MM.1S (cell line): ENCODE measurements at regions not wholly inside any gene's neighbourhood (a gene's known extent, or its start where the extent isn't known, plus 50 kb on each side); places are given as distances from the start of the nearest gene placed in this dataset.

Experiments
- DNase-seq: peaks from one replicate; pipeline ENCODE4 v3.0.0-alpha.2; 2015
- H2AFZ ChIP-seq: fragments of 300-600 bp; sonication (generic); 2 replicates; pipeline ENCODE4 v1.6.0; 2016; ENCODE audit warnings: antibody characterized with exemption, low read length
- H3F3A ChIP-seq: fragments of 300-600 bp; sonication (generic); 2 replicates; pipeline ENCODE4 v1.6.1; 2016; ENCODE audit warnings: mild to moderate bottlenecking, antibody characterized with exemption, low read length, moderate library complexity, mixed read lengths; ENCODE audit not compliant: insufficient read depth
- H3K27ac ChIP-seq: fragments of 300-600 bp; sonication (generic); 2 replicates; pipeline ENCODE4 v1.5.1; 2016; ENCODE audit warnings: mild to moderate bottlenecking, low read length
- H3K27me3 ChIP-seq: fragments of 300-600 bp; sonication (generic); replicated peaks from 2 replicates; pipeline ENCODE4 v1.6.0; 2016; ENCODE audit warnings: low read length; ENCODE audit not compliant: insufficient read depth
- H3K36me3 ChIP-seq: fragments of 300-600 bp; sonication (generic); replicated peaks from 2 replicates; pipeline ENCODE4 v1.6.1; 2016; ENCODE audit warnings: mild to moderate bottlenecking, low read length, mixed read lengths; ENCODE audit not compliant: insufficient read depth
- H3K4me1 ChIP-seq: fragments of 300-600 bp; sonication (generic); 2 replicates; pipeline ENCODE4 v1.6.1; 2016; ENCODE audit warnings: low read length, mixed read lengths
- H3K4me2 ChIP-seq: fragments of 300-600 bp; sonication (generic); 2 replicates; pipeline ENCODE4 v1.6.0; 2016; ENCODE audit warnings: low read depth, low read length
- H3K4me3 ChIP-seq: fragments of 300-600 bp; sonication (generic); 2 replicates; pipeline ENCODE4 v1.5.1; 2016; ENCODE audit warnings: low read length, mixed read lengths
- H3K79me2 ChIP-seq: fragments of 300-600 bp; sonication (generic); 2 replicates; pipeline ENCODE4 v1.6.1; 2016; ENCODE audit warnings: mixed run types, low read length, mixed read lengths
- H3K9ac ChIP-seq: fragments of 300-600 bp; sonication (generic); 2 replicates; pipeline ENCODE4 v1.6.1; 2016; ENCODE audit warnings: low read length, mixed read lengths
- H3K9me2 ChIP-seq: fragments of 300-600 bp; sonication (generic); replicated peaks from 2 replicates; pipeline ENCODE4 v1.6.1; 2016; ENCODE audit warnings: mild to moderate bottlenecking, low read length, mixed read lengths; ENCODE audit not compliant: insufficient read depth
- H3K9me3 ChIP-seq: fragments of 300-600 bp; sonication (generic); replicated peaks from 2 replicates; pipeline ENCODE4 v1.6.1; 2016; ENCODE audit warnings: mild to moderate bottlenecking, low read length, mixed read lengths; ENCODE audit not compliant: insufficient read depth
- H4K20me1 ChIP-seq: fragments of 300-600 bp; sonication (generic); 2 replicates; pipeline ENCODE4 v1.6.1; 2016; ENCODE audit warnings: mild to moderate bottlenecking, low read length, moderate library complexity, mixed read lengths; ENCODE audit not compliant: insufficient read depth
- EZH2 ChIP-seq: fragments of 300-600 bp; sonication (generic); optimal IDR thresholded peaks from 2 replicates; pipeline ENCODE3; 2017; ENCODE audit warnings: low read depth, mild to moderate bottlenecking, antibody characterized with exemption, low read length, mixed read lengths
- EZH2phosphoT487 ChIP-seq: fragments of 300-600 bp; sonication (generic); IDR thresholded peaks from 2 replicates; pipeline ENCODE4 v1.6.1; 2018; ENCODE audit warnings: antibody characterized with exemption, low read length
- TF ChIP-seq, protein P1 (sequence below): fragments of 300-600 bp; sonication (generic); IDR thresholded peaks from 2 replicates; pipeline ENCODE4 v1.5.1; 2016; ENCODE audit warnings: antibody characterized with exemption, low read length, mixed read lengths

DNA sequence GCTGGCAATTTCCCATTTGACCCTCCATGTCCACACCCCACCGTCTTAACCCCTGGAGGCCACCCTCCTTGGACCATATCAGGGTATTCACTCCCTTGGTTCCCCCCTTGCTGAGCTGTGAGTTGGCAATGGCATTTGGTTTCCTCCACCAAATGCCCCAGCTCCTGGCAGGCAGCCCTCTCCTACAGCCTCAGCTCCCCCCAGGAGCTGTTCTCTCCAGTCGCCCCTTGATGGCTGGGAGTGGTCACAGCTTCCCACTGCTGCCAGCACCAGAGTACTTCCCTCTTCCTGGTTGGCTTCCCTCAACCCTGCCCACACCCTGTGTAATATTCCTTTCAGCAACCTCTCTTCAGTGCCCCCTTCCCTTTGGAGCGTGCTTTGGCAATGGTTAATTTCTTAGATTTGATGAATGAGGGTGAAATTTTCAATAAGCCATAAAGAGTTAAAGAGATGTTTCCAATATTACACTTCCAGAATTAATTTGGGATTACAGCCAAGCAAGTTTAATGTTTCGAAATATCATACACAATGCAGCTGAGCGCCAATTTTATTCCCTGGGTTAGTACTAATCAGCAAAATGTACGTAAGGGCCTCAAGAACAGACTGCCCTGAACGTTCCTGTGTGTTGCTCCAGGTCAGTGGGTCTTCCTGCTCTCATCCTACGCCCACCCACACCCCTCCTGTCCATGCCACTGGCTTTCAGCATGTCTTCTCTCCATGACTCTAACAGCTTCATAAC, 207.1 kb upstream of the NFE2L3 start:
- no peaks in the 10 kb centered on the region for H3K36me3 ChIP-seq
- peaks cover 13% of the 10 kb centered on the region for H3K79me2 ChIP-seq
- H4K20me1 ChIP-seq = no peaks in the 10 kb centered on the region
- no peaks in the 10 kb centered on the region for H3K9me3 ChIP-seq
- H3K9me2 ChIP-seq = no peaks in the 10 kb centered on the region
- TF ChIP-seq, protein P1, sequence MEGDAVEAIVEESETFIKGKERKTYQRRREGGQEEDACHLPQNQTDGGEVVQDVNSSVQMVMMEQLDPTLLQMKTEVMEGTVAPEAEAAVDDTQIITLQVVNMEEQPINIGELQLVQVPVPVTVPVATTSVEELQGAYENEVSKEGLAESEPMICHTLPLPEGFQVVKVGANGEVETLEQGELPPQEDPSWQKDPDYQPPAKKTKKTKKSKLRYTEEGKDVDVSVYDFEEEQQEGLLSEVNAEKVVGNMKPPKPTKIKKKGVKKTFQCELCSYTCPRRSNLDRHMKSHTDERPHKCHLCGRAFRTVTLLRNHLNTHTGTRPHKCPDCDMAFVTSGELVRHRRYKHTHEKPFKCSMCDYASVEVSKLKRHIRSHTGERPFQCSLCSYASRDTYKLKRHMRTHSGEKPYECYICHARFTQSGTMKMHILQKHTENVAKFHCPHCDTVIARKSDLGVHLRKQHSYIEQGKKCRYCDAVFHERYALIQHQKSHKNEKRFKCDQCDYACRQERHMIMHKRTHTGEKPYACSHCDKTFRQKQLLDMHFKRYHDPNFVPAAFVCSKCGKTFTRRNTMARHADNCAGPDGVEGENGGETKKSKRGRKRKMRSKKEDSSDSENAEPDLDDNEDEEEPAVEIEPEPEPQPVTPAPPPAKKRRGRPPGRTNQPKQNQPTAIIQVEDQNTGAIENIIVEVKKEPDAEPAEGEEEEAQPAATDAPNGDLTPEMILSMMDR = no peak
- no peak for TF ChIP-seq EZH2
- TF ChIP-seq EZH2phosphoT487 = no peak
- no peak overlapping the region for H3K4me2 ChIP-seq
- no peak for DNase-seq
- H3K4me3 ChIP-seq = no peak overlapping the region
- H3K27ac ChIP-seq = no peak overlapping the region
- peaks cover 44% of the 10 kb centered on the region for H3K4me1 ChIP-seq
- H3F3A ChIP-seq = peaks cover 56% of the 10 kb centered on the region
- H3K9ac ChIP-seq = no peak overlapping the region
- no peak overlapping the region for H2AFZ ChIP-seq
- H3K27me3 ChIP-seq = no peaks in the 10 kb centered on the region

DNA sequence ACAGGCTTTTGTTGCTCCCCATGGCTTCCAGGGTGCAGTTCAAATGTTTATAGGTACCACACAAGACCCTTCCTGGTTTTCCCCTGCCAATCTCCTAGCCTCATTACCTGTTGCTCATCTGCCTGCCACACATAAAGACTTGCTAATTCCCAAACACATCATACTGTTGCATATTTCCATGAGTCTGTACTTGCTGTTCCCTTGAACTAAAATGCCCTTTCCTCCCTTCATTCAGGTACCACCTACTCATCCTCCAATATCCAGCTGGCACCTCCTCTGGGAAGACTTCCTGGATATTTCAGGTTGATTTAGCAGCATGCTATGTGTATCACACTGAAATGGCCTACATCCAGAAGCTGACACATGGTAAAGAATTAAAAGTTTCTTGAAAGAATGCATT, 206.4 kb upstream of the NFE2L3 start:
- H4K20me1 ChIP-seq = no peaks in the 10 kb centered on the region
- H3K36me3 ChIP-seq = no peaks in the 10 kb centered on the region
- no peaks in the 10 kb centered on the region for H3K9me2 ChIP-seq
- H3K4me3 ChIP-seq = no peak overlapping the region
- H3F3A ChIP-seq = peaks cover 56% of the 10 kb centered on the region
- no peak for TF ChIP-seq EZH2phosphoT487
- TF ChIP-seq, protein P1 = no peak
- no peak for TF ChIP-seq EZH2
- no peak overlapping the region for H3K27ac ChIP-seq
- H3K27me3 ChIP-seq = no peaks in the 10 kb centered on the region
- no peak overlapping the region for H3K4me2 ChIP-seq
- H3K79me2 ChIP-seq = peaks cover 20% of the 10 kb centered on the region
- H3K4me1 ChIP-seq = peaks cover 37% of the 10 kb centered on the region
- no peak for DNase-seq
- H3K9ac ChIP-seq = no peak overlapping the region
- no peak overlapping the region for H2AFZ ChIP-seq
- H3K9me3 ChIP-seq = no peaks in the 10 kb centered on the region

DNA sequence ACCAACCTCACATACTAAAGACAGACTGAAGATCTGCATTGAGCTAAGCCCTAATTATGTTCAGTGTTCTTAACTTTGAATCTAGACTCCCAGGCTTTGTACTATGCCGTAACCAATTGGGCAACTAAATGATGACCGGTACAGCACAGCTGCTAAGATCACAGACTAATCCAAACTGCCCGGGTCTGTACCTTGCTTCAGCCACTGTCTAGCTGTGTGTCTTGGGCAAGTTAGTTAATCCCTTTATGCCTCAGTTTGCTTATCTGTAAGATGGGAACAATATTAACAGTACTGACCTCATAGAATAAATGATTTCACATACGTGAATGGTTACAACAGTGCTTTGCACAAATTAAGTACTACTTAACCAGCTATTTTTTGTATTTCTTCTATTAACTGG, 205.8 kb upstream of the NFE2L3 start:
- H3K9me3 ChIP-seq = no peaks in the 10 kb centered on the region
- peaks cover 50% of the 10 kb centered on the region for H3F3A ChIP-seq
- H3K9me2 ChIP-seq = no peaks in the 10 kb centered on the region
- no peak overlapping the region for H3K4me2 ChIP-seq
- H3K4me3 ChIP-seq = no peak overlapping the region
- no peaks in the 10 kb centered on the region for H3K27me3 ChIP-seq
- H4K20me1 ChIP-seq = no peaks in the 10 kb centered on the region
- no peak for TF ChIP-seq EZH2phosphoT487
- TF ChIP-seq EZH2 = no peak
- peaks cover 35% of the 10 kb centered on the region for H3K4me1 ChIP-seq
- no peak overlapping the region for H3K9ac ChIP-seq
- H3K36me3 ChIP-seq = no peaks in the 10 kb centered on the region
- DNase-seq = no peak
- H3K79me2 ChIP-seq = peaks cover 24% of the 10 kb centered on the region
- H2AFZ ChIP-seq = no peak overlapping the region
- no peak overlapping the region for H3K27ac ChIP-seq
